HEK293 (cell line): ENCODE measurements at regions not wholly inside any gene's neighbourhood (a gene's known extent, or its start where the extent isn't known, plus 50 kb on each side); places are given as distances from the start of the nearest gene placed in this dataset.

ENCODE experiments used
- ZBTB20 ChIP-seq: fragments of 450-650 bp; formaldehyde crosslinking; IDR thresholded peaks from 2 replicates; pipeline ENCODE4 v1.5.1; 2016; ENCODE audit warnings: missing biosample characterization, missing genetic modification characterization
- ZNF169 ChIP-seq: fragments of 450-650 bp; formaldehyde crosslinking; IDR thresholded peaks from 2 replicates; pipeline ENCODE4 v1.5.1; 2016; ENCODE audit warnings: missing biosample characterization, missing genetic modification characterization
- ZNF324 ChIP-seq: fragments of 450-650 bp; formaldehyde crosslinking; IDR thresholded peaks from 2 replicates; pipeline ENCODE4 v1.5.1; 2016; ENCODE audit warnings: missing biosample characterization, missing genetic modification characterization
- ZNF843 ChIP-seq: fragments of 450-650 bp; formaldehyde crosslinking; IDR thresholded peaks from 2 replicates; pipeline ENCODE4 v1.5.1; 2016; ENCODE audit warnings: missing biosample characterization, missing genetic modification characterization
- TF ChIP-seq, protein P1 (sequence below): fragments of 450-650 bp; formaldehyde crosslinking; IDR thresholded peaks from 2 replicates; pipeline ENCODE4 v1.5.1; 2016; ENCODE audit warnings: missing biosample characterization, missing genetic modification characterization
- TF ChIP-seq, protein P2 (sequence below): fragments of 450-650 bp; formaldehyde crosslinking; IDR thresholded peaks from 2 replicates; pipeline ENCODE4 v1.5.1; 2016; ENCODE audit warnings: missing biosample characterization, missing genetic modification characterization
- TF ChIP-seq, protein P3 (sequence below): fragments of 450-650 bp; formaldehyde crosslinking; IDR thresholded peaks from 2 replicates; pipeline ENCODE4 v1.5.1; 2016; ENCODE audit warnings: missing biosample characterization, missing genetic modification characterization
- TF ChIP-seq, protein P4 (sequence below): fragments of 450-650 bp; formaldehyde crosslinking; conservative IDR thresholded peaks from 2 replicates; pipeline ENCODE4 v1.5.1; 2016; ENCODE audit warnings: low read depth, missing biosample characterization, missing genetic modification characterization

- TF ChIP-seq, protein P1, sequence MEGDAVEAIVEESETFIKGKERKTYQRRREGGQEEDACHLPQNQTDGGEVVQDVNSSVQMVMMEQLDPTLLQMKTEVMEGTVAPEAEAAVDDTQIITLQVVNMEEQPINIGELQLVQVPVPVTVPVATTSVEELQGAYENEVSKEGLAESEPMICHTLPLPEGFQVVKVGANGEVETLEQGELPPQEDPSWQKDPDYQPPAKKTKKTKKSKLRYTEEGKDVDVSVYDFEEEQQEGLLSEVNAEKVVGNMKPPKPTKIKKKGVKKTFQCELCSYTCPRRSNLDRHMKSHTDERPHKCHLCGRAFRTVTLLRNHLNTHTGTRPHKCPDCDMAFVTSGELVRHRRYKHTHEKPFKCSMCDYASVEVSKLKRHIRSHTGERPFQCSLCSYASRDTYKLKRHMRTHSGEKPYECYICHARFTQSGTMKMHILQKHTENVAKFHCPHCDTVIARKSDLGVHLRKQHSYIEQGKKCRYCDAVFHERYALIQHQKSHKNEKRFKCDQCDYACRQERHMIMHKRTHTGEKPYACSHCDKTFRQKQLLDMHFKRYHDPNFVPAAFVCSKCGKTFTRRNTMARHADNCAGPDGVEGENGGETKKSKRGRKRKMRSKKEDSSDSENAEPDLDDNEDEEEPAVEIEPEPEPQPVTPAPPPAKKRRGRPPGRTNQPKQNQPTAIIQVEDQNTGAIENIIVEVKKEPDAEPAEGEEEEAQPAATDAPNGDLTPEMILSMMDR = no peak
- TF ChIP-seq ZNF843 (no peak), ZBTB20 (tag by site-specific recombination) (no peak), ZNF169 (no peak), ZNF324 (tag by site-specific recombination) (no peak)
- TF ChIP-seq, protein P2, sequence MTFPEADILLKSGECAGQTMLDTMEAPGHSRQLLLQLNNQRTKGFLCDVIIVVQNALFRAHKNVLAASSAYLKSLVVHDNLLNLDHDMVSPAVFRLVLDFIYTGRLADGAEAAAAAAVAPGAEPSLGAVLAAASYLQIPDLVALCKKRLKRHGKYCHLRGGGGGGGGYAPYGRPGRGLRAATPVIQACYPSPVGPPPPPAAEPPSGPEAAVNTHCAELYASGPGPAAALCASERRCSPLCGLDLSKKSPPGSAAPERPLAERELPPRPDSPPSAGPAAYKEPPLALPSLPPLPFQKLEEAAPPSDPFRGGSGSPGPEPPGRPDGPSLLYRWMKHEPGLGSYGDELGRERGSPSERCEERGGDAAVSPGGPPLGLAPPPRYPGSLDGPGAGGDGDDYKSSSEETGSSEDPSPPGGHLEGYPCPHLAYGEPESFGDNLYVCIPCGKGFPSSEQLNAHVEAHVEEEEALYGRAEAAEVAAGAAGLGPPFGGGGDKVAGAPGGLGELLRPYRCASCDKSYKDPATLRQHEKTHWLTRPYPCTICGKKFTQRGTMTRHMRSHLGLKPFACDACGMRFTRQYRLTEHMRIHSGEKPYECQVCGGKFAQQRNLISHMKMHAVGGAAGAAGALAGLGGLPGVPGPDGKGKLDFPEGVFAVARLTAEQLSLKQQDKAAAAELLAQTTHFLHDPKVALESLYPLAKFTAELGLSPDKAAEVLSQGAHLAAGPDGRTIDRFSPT = no peak
- TF ChIP-seq, protein P3, sequence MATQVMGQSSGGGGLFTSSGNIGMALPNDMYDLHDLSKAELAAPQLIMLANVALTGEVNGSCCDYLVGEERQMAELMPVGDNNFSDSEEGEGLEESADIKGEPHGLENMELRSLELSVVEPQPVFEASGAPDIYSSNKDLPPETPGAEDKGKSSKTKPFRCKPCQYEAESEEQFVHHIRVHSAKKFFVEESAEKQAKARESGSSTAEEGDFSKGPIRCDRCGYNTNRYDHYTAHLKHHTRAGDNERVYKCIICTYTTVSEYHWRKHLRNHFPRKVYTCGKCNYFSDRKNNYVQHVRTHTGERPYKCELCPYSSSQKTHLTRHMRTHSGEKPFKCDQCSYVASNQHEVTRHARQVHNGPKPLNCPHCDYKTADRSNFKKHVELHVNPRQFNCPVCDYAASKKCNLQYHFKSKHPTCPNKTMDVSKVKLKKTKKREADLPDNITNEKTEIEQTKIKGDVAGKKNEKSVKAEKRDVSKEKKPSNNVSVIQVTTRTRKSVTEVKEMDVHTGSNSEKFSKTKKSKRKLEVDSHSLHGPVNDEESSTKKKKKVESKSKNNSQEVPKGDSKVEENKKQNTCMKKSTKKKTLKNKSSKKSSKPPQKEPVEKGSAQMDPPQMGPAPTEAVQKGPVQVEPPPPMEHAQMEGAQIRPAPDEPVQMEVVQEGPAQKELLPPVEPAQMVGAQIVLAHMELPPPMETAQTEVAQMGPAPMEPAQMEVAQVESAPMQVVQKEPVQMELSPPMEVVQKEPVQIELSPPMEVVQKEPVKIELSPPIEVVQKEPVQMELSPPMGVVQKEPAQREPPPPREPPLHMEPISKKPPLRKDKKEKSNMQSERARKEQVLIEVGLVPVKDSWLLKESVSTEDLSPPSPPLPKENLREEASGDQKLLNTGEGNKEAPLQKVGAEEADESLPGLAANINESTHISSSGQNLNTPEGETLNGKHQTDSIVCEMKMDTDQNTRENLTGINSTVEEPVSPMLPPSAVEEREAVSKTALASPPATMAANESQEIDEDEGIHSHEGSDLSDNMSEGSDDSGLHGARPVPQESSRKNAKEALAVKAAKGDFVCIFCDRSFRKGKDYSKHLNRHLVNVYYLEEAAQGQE (tag by site-specific recombination) = no peak
- TF ChIP-seq, protein P4, sequence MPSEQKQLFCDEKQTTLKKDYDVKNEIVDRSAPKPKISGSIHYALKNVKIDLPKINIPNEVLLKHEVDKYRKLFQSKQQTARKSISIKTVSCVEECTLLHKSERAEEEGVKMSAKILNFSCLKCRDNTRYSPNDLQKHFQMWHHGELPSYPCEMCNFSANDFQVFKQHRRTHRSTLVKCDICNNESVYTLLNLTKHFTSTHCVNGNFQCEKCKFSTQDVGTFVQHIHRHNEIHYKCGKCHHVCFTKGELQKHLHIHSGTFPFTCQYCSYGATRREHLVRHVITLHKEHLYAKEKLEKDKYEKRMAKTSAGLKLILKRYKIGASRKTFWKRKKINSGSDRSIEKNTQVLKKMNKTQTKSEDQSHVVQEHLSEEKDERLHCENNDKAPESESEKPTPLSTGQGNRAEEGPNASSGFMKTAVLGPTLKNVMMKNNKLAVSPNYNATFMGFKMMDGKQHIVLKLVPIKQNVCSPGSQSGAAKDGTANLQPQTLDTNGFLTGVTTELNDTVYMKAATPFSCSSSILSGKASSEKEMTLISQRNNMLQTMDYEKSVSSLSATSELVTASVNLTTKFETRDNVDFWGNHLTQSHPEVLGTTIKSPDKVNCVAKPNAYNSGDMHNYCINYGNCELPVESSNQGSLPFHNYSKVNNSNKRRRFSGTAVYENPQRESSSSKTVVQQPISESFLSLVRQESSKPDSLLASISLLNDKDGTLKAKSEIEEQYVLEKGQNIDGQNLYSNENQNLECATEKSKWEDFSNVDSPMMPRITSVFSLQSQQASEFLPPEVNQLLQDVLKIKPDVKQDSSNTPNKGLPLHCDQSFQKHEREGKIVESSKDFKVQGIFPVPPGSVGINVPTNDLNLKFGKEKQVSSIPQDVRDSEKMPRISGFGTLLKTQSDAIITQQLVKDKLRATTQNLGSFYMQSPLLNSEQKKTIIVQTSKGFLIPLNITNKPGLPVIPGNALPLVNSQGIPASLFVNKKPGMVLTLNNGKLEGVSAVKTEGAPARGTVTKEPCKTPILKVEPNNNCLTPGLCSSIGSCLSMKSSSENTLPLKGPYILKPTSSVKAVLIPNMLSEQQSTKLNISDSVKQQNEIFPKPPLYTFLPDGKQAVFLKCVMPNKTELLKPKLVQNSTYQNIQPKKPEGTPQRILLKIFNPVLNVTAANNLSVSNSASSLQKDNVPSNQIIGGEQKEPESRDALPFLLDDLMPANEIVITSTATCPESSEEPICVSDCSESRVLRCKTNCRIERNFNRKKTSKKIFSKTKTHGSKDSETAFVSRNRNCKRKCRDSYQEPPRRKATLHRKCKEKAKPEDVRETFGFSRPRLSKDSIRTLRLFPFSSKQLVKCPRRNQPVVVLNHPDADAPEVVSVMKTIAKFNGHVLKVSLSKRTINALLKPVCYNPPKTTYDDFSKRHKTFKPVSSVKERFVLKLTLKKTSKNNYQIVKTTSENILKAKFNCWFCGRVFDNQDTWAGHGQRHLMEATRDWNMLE (tag by site-specific recombination) = no peak
Observed at GRCh38 chr3:148450819-148451218, 246.9 kb upstream of the AGTR1 start.
